Germinal center (tissue), 1 donor: ENCODE measurements at regions not wholly inside any gene's neighbourhood (a gene's known extent, or its start where the extent isn't known, plus 50 kb on each side); places are given as distances from the start of the nearest gene placed in this dataset.
"Not testable (repeated sequence)": the region's sequence is repeated elsewhere in the genome, so short reads cannot be mapped to it uniquely, and the experiment has no call there.

Experiments
- DNase-seq: peaks from one replicate; pipeline ENCODE4 v3.0.0; 2012; ENCODE audit warnings: mixed read lengths, low spot score

DNA sequence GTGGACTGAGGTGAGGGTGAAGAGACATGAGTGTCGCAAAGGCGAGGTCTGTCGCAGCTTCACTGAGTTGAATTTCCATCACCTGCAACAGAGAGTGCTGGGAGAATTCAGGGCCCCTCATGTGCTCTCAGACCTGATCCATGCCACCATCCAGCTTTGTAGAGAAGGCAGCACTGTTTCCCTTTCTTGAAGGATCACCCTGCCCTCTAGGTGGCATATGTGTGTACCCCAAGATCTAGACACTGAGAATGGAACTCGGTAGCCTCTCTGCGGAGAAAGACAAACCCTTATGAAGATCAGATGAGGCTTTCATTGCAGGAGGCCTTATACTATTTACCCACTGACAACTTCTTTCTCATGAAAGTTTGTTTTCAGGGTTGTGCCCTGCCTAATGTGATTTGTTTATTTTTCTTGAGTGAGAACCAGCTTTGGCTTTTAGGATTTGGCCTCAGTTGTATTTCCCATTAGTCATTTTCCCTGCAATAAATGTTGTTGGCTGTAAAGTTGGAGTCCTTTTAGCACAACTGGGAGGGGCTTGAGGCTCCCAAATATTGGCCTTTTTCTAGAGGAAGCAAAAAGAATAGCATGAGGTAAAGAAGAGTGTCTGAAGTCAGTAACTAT is 811.3 kb downstream of the DHX35 start:
- no peak for DNase-seq

GRCh38 chr20:39767352-39767751 is 805.2 kb downstream of the DHX35 start:
- DNase-seq = no peak

GRCh38 chr20:39766333-39766732 is 804.2 kb downstream of the DHX35 start:
- no peak for DNase-seq

GRCh38 chr20:39762716-39763115 is 800.6 kb downstream of the DHX35 start:
- no peak for DNase-seq

GRCh38 chr20:39758876-39759275 is 796.7 kb downstream of the DHX35 start:
- no peak for DNase-seq

- no peak for DNase-seq
Observed at GRCh38 chr20:39756828-39757227, 794.7 kb downstream of the DHX35 start.

GRCh38 chr20:39756369-39756768 is 794.2 kb downstream of the DHX35 start:
- DNase-seq = no peak

DNA sequence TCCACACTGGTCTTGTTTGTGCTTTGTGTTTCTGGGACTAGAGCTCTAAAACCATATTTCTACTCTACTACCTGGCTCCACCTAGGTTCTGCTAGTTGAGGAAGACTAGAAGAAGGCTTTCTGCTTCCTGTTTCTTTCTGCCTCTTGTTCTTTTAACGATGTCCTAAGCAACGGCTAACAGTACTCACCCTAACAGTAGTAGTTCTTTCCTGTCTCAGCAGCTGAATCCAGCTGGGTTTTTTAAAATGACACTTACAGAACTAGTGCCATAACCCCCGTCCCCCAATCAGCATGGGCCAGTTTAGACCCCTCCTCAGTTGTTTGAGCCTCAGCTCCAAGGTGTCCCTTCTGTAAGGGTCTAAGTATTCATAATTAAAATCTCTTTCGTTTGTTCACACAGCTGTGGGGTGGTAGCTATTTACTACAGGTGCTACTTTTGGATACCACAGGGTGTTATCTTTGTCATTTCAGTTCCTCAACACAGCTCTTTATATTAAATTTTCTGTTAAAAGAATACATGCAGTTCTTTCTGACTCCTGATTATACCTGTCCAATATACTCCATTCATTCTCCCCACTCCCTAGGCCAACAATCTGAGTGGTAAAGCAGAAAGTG is 790.2 kb downstream of the DHX35 start:
- DNase-seq = no peak

GRCh38 chr20:39751557-39752137 is 789.5 kb downstream of the DHX35 start:
- no peak for DNase-seq

DNA sequence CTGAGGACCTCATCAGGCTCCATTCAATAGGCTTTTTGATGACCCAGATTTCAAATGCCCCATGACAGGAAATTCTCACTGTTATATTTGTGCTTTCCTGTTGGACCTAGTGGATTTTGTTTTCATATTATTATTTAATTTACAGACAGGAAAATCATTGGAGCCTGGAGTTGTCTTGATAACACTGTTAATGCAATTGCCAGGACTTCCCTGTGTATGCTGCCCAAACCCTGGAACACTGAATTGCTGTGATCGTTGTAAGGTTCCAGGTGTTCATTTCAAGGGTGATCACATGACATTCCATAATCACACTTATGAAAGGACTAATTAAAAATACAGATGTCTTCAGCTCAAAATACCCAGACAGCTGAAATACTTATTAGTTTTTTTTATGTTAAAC is 783.2 kb downstream of the DHX35 start:
- no peak for DNase-seq

GRCh38 chr20:39738651-39739050 is 776.5 kb downstream of the DHX35 start:
- DNase-seq = no peak

DNA sequence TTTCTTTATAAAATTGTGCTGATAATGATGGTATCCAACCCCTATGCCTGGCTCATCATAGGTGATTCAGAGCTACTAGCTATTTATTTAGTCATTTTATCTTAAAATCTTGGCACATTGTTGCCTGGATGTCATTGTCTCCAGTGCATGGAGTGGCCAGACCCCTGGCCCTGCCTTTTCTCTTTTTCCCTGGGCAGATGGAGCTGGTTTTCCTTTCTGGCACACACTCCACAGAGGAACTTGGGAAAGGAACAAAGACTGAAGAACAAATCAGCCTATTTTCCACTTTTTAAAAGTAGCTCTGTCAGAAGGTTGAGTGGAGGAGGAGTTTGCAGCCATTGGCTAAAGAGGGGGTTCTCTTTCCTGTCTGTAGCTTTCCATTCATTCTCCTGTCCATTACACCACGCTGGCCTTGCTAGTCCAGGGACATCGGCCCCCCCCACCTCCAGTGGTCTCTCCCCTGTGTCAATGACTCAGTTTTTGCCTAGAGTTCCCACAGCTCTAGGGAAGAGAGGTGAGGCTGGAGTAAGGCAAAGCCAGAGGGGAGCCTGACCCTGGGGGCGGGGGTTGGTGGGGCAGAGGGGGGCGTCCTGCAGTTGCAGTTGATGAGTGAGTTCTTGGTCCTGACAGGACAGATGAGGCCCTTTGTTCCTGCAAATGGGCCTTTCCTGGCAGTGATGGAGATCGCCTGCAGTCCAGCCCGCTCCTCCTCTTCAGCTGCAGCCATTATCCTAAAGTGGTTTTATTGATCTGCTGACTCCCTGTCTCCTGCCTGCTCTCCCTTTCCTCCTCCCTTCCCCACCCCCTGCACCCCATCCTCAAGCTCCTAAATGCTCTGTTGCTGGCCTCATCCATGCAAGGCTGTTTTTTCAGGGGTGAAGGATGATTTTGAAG is 774.5 kb downstream of the DHX35 start:
- no peak for DNase-seq

- DNase-seq = not testable (repeated sequence)
Observed at GRCh38 chr20:39725513-39725912, 763.4 kb downstream of the DHX35 start.

GRCh38 chr20:39719293-39719692 is 757.1 kb downstream of the DHX35 start:
- DNase-seq = no peak

GRCh38 chr20:39717936-39718335 is 755.8 kb downstream of the DHX35 start:
- DNase-seq = no peak

DNA sequence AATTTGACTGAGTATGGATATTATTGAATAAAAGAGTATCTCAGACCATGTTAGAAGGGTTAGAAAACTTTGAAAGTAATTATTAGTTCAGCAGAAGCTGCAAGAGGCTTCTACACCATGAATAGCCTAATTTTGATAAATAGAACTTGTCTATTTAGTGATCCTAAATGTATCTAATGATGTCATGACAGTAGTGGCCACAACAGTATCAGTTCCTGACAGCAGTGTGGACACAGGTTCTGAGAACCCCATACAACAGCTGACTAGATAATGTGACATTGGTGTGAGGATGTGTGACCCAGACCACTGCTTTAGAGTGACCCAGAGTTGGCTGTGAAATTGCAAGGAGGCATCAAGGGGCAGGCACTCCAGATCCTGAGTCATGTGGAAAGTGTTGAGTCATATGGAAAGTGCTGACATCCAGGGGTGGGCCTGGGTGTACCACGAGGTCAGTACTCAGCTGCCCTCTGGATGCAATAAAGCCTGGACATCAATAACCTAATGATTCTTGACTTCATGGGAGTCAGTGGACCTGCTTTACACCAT is 754.7 kb downstream of the DHX35 start:
- DNase-seq = no peak

GRCh38 chr20:39713076-39713840 is 751.1 kb downstream of the DHX35 start:
- no peak for DNase-seq

- DNase-seq = no peak
Observed at GRCh38 chr20:39706184-39706663, 744.1 kb downstream of the DHX35 start.

DNA sequence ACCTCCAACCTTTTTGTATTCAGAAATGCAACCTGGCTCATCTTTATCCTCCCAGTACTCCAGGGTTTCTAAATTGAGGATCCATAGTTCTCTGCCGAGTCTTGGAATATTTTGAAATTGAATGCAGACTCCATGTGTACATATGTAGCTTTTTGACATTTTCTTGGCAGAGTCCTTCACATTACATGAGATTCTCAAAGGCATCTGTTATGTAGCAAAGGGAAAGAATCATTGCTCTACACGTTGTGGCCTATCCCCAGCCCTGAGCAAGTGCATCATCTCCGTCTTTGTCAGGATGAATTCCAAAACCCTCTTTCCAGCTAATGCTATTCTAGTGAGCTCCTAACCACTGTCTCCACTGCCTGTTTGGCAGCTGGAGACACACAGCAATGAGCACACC is 742.9 kb downstream of the DHX35 start:
- no peak for DNase-seq

DNA sequence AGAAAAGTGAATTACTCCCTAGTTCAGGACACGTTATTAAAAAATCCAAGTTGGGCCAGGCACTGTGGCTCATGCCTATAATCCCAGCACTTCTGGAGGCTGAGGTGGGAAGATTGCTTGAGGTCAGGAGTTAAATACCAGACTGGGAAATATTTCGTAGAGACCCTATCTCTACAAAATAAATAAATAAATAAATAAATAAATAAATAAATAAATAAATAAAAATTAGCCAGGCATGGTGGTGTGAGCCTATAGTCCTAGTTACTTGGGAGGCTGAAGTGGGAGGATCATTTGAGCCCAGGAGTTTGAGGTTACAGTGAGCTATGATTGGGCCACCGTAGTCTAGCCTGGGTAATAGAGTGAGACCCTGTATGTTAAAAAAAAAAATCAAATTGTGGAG is 741.2 kb downstream of the DHX35 start:
- DNase-seq = not testable (repeated sequence)

- DNase-seq = no peak
Observed at GRCh38 chr20:39702701-39703349, 740.7 kb downstream of the DHX35 start.
